GM23338 (cell line): ENCODE measurements at regions not wholly inside any gene's neighbourhood (a gene's known extent, or its start where the extent isn't known, plus 50 kb on each side); places are given as distances from the start of the nearest gene placed in this dataset.

Experiments
- CREB1 ChIP-seq: fragments of 250-450 bp; sonication (Bioruptor Pico); IDR thresholded peaks from 2 replicates; pipeline ENCODE4 v1.5.0; 2020; ENCODE audit warnings: low read depth, mild to moderate bottlenecking, moderate library complexity
- CTCF ChIP-seq, 2 experiments: fragments of 200-600 bp in 1 of 2; sonication (generic) in 1 of 2; conservative IDR thresholded peaks; 2 replicates each; pipeline versions ENCODE4 v1.5.1 to v1.6.1; 2016 to 2017; ENCODE audit warnings: antibody characterized with exemption in 2 of 2, low read depth in 2 of 2, mild to moderate bottlenecking in 2 of 2, moderate library complexity in 1 of 2
- EZH2 ChIP-seq: fragments of 200-600 bp; sonication (generic); IDR thresholded peaks from one replicate; pipeline ENCODE4 v1.8.0; 2017; ENCODE audit warnings: antibody characterized with exemption, mild to moderate bottlenecking, low read depth; ENCODE audit not compliant: unreplicated experiment
- EZH2phosphoT487 ChIP-seq: fragments of 200-600 bp; sonication (generic); IDR thresholded peaks from one replicate; pipeline ENCODE4 v1.8.1; 2018; ENCODE audit warnings: antibody characterized with exemption; ENCODE audit not compliant: unreplicated experiment
- JUNB ChIP-seq: IDR thresholded peaks from one replicate; pipeline ENCODE4 v1.6.1; 2016; ENCODE audit warnings: antibody characterized with exemption; ENCODE audit not compliant: unreplicated experiment
- NANOG ChIP-seq: IDR thresholded peaks from 2 replicates; pipeline ENCODE4 v1.6.1; 2016; ENCODE audit warnings: antibody characterized with exemption, borderline replicate concordance
- POLR2AphosphoS5 ChIP-seq: IDR thresholded peaks from 2 replicates; pipeline ENCODE4 v1.6.1; 2016; ENCODE audit warnings: antibody characterized with exemption, low read depth
- REST ChIP-seq: IDR thresholded peaks from one replicate; pipeline ENCODE4 v1.6.1; 2018; ENCODE audit warnings: antibody characterized with exemption; ENCODE audit not compliant: unreplicated experiment
- STAT1 ChIP-seq: IDR thresholded peaks from one replicate; pipeline ENCODE4 v1.6.1; 2016; ENCODE audit warnings: antibody characterized with exemption; ENCODE audit not compliant: unreplicated experiment
- ZNF331 ChIP-seq: fragments of 250-450 bp; sonication (Bioruptor Pico); IDR thresholded peaks from 2 replicates; pipeline ENCODE4 v1.5.0; 2020; ENCODE audit warnings: low read depth, mild to moderate bottlenecking, moderate library complexity

DNA sequence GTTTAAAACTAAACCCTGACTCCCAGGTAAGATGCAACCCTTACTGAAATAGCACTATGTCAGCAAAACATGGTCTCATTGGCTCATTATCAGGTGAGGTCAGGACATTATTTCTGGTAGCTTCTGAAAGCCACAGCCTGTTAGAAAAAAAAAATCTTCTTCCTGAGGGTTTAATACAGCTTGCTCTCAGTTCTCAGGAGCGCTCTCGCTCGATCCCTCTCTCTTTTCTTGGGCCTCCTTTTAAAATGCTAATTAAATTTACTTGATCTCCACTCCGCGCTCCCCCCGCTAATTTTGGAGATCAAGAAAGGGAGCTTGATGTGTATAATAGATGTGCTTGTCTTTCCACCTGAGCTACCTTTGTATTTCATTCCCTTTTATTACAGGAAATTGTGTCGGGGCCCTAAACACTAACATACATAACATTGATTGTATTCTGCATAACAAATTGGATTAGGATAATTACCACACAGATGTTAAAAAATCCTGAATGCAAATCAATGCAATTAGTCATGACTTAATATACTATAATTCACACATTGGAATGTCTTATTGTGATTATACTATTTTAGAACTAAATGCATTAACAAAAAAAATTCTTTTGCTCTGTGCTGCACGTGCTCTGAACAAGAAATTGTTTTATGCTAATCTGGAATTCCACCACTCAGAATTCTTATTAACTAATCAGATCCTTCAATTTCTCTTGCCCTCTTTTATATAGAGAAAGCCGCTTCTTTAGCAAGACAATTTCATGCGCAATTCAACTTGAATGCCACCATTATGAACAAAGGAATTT, 101.6 kb upstream of the TEX13D start:
- 0 out of 2 replicates have a peak, but pooled peaks have one; percentile 11 for TF ChIP-seq NANOG
- no peak for TF ChIP-seq CTCF (conservative IDR thresholded peaks at IDR 0.05; ENCODE audit: low read depth in 2 of 2)
- TF ChIP-seq ZNF331 (CRISPR knock-in tag): no peak
- no peak for TF ChIP-seq EZH2
- TF ChIP-seq EZH2phosphoT487: no peak
- TF ChIP-seq REST: no peak
- no peak for TF ChIP-seq POLR2AphosphoS5
- no peak for TF ChIP-seq JUNB
- TF ChIP-seq STAT1: no peak
- TF ChIP-seq CREB1 (CRISPR knock-in tag): no peak
